ENCODE measurements at regions not wholly inside any gene's neighbourhood (a gene's known extent, or its start where the extent isn't known, plus 50 kb on each side); places are given as distances from the start of the nearest gene placed in this dataset.
"Not testable (repeated sequence)": the region's sequence is repeated elsewhere in the genome, so short reads cannot be mapped to it uniquely, and the experiment has no call there.

GRCh38 chr1:229732061-229732460 lies 106.0 kb downstream of the URB2 start:
- Histone ChIP-seq H3K79me2 (replicated peaks; ENCODE audit: insufficient read depth, low read length) (no peaks in the 10 kb centered on the region), H3K27ac (ENCODE audit: low read length) (no peak overlapping the region), H4K20me1 (ENCODE audit: insufficient read depth) (no peaks in the 10 kb centered on the region), H3K4me2 (ENCODE audit: low read length) (no peak overlapping the region), H3K9me2 (ENCODE audit: insufficient read depth, low read length) (no peaks in the 10 kb centered on the region), H3F3A (ENCODE audit: insufficient read depth, low read length, poor library complexity, severe bottlenecking) (no peaks in the 10 kb centered on the region), H2AFZ (ENCODE audit: low read depth, low read length) (no peak overlapping the region), H3K4me3 (ENCODE audit: low read length) (no peak overlapping the region), H3K9me3 (ENCODE audit: low read length) (peaks cover 5% of the 10 kb centered on the region), H3K27me3 (ENCODE audit: insufficient read depth, low read depth, low read length) (no peaks in the 10 kb centered on the region), H3K9ac (ENCODE audit: low read length) (no peak overlapping the region), H3K36me3 (ENCODE audit: insufficient read depth, low read length) (no peaks in the 10 kb centered on the region)
- TF ChIP-seq, protein P1, sequence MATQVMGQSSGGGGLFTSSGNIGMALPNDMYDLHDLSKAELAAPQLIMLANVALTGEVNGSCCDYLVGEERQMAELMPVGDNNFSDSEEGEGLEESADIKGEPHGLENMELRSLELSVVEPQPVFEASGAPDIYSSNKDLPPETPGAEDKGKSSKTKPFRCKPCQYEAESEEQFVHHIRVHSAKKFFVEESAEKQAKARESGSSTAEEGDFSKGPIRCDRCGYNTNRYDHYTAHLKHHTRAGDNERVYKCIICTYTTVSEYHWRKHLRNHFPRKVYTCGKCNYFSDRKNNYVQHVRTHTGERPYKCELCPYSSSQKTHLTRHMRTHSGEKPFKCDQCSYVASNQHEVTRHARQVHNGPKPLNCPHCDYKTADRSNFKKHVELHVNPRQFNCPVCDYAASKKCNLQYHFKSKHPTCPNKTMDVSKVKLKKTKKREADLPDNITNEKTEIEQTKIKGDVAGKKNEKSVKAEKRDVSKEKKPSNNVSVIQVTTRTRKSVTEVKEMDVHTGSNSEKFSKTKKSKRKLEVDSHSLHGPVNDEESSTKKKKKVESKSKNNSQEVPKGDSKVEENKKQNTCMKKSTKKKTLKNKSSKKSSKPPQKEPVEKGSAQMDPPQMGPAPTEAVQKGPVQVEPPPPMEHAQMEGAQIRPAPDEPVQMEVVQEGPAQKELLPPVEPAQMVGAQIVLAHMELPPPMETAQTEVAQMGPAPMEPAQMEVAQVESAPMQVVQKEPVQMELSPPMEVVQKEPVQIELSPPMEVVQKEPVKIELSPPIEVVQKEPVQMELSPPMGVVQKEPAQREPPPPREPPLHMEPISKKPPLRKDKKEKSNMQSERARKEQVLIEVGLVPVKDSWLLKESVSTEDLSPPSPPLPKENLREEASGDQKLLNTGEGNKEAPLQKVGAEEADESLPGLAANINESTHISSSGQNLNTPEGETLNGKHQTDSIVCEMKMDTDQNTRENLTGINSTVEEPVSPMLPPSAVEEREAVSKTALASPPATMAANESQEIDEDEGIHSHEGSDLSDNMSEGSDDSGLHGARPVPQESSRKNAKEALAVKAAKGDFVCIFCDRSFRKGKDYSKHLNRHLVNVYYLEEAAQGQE (IDR thresholded peaks at IDR 0.05; ENCODE audit: borderline replicate concordance) = no peak
- TF ChIP-seq SMC3 (conservative IDR thresholded peaks at IDR 0.05; ENCODE audit: poor library complexity) (no peak), POLR2AphosphoS5 (IDR thresholded peaks at IDR 0.05) (no peak), EP300 (conservative IDR thresholded peaks at IDR 0.05; ENCODE audit: poor library complexity, severe bottlenecking) (no peak), EZH2 (IDR thresholded peaks at IDR 0.05; ENCODE audit: borderline replicate concordance, insufficient read depth, low read length, poor library complexity, severe bottlenecking) (no peak), TAF1 (IDR thresholded peaks at IDR 0.05; ENCODE audit: low read depth) (no peak), RAD21 (conservative IDR thresholded peaks at IDR 0.05) (no peak), MXI1 (conservative IDR thresholded peaks at IDR 0.05; ENCODE audit: poor library complexity, severe bottlenecking) (no peak)
- TF ChIP-seq, protein P2, sequence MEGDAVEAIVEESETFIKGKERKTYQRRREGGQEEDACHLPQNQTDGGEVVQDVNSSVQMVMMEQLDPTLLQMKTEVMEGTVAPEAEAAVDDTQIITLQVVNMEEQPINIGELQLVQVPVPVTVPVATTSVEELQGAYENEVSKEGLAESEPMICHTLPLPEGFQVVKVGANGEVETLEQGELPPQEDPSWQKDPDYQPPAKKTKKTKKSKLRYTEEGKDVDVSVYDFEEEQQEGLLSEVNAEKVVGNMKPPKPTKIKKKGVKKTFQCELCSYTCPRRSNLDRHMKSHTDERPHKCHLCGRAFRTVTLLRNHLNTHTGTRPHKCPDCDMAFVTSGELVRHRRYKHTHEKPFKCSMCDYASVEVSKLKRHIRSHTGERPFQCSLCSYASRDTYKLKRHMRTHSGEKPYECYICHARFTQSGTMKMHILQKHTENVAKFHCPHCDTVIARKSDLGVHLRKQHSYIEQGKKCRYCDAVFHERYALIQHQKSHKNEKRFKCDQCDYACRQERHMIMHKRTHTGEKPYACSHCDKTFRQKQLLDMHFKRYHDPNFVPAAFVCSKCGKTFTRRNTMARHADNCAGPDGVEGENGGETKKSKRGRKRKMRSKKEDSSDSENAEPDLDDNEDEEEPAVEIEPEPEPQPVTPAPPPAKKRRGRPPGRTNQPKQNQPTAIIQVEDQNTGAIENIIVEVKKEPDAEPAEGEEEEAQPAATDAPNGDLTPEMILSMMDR (IDR thresholded peaks at IDR 0.05; ENCODE audit: poor library complexity, severe bottlenecking) = no peak

DNA sequence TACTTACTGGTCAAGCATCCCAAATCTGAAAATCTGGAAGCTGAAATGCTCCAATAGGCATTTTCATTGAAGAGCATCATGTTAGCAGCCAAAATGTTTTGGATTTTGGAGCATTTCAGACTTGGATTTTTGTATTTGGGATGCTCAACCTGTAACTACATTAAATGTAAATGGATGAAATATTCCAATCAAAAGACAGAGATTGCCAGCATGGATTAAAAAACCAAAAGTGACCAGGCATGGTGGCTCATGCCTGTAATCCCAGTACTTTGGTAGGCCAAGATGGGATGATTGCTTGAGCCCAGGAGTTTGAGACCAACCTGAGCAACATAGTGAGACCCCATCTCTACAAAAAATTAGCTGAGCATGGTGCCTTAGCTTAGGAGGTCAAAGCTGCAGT lies 110.3 kb downstream of the URB2 start:
- Histone ChIP-seq H3K27ac (ENCODE audit: low read length) (no peak overlapping the region), H3K36me3 (ENCODE audit: insufficient read depth, low read length) (no peaks in the 10 kb centered on the region), H3K27me3 (ENCODE audit: insufficient read depth, low read depth, low read length) (no peaks in the 10 kb centered on the region), H3K9me3 (ENCODE audit: low read length) (peaks cover 8% of the 10 kb centered on the region), H2AFZ (ENCODE audit: low read depth, low read length) (no peak overlapping the region), H3K4me2 (ENCODE audit: low read length) (no peak overlapping the region), H3K4me3 (ENCODE audit: low read length) (no peak overlapping the region), H3K9me2 (ENCODE audit: insufficient read depth, low read length) (no peaks in the 10 kb centered on the region), H3K79me2 (replicated peaks; ENCODE audit: insufficient read depth, low read length) (no peaks in the 10 kb centered on the region), H4K20me1 (ENCODE audit: insufficient read depth) (no peaks in the 10 kb centered on the region), H3K9ac (ENCODE audit: low read length) (no peak overlapping the region), H3F3A (ENCODE audit: insufficient read depth, low read length, poor library complexity, severe bottlenecking) (no peaks in the 10 kb centered on the region)
- TF ChIP-seq, protein P2 (IDR thresholded peaks at IDR 0.05; ENCODE audit: poor library complexity, severe bottlenecking) = no peak
- TF ChIP-seq, protein P1 (IDR thresholded peaks at IDR 0.05; ENCODE audit: borderline replicate concordance) = no peak
- no peak for TF ChIP-seq MXI1 (conservative IDR thresholded peaks at IDR 0.05; ENCODE audit: poor library complexity, severe bottlenecking)
- no peak for TF ChIP-seq POLR2AphosphoS5 (IDR thresholded peaks at IDR 0.05)
- no peak for TF ChIP-seq TAF1 (IDR thresholded peaks at IDR 0.05; ENCODE audit: low read depth)
- no peak for TF ChIP-seq EP300 (conservative IDR thresholded peaks at IDR 0.05; ENCODE audit: poor library complexity, severe bottlenecking)
- no peak for TF ChIP-seq EZH2 (IDR thresholded peaks at IDR 0.05; ENCODE audit: borderline replicate concordance, insufficient read depth, low read length, poor library complexity, severe bottlenecking)
- no peak for TF ChIP-seq SMC3 (conservative IDR thresholded peaks at IDR 0.05; ENCODE audit: poor library complexity)
- TF ChIP-seq RAD21 (conservative IDR thresholded peaks at IDR 0.05) = no peak

DNA sequence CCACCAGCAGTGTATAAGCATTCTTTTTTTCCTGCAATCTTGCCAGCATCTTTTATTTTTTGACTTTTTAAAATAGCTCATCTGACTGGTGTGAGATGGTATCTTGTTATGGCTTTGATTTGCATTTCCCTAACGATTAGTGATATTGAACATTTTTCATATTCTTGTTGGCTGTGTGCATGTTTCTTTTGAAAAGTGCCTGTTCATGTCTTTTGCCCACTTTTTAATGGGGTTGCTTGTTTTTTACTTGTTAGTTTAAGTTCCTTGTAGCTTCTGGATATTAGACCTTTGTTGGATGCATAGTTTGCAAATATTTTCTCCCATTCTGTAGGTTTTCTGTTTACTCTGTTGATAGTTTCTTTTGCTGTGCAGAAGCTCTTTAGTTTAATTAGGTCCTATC lies 116.6 kb downstream of the URB2 start:
- not testable (repeated sequence) for H3K27ac ChIP-seq (ENCODE audit: low read length); H3F3A ChIP-seq (ENCODE audit: insufficient read depth, low read length, poor library complexity, severe bottlenecking); H2AFZ ChIP-seq (ENCODE audit: low read depth, low read length); H3K9me3 ChIP-seq (ENCODE audit: low read length); H3K9ac ChIP-seq (ENCODE audit: low read length); H3K9me2 ChIP-seq (ENCODE audit: insufficient read depth, low read length); H4K20me1 ChIP-seq (ENCODE audit: insufficient read depth); H3K36me3 ChIP-seq (ENCODE audit: insufficient read depth, low read length); H3K27me3 ChIP-seq (ENCODE audit: insufficient read depth, low read depth, low read length); H3K79me2 ChIP-seq (replicated peaks; ENCODE audit: insufficient read depth, low read length); H3K4me2 ChIP-seq (ENCODE audit: low read length); H3K4me3 ChIP-seq (ENCODE audit: low read length)
